ENCODE measurements at regions not wholly inside any gene's neighbourhood (a gene's known extent, or its start where the extent isn't known, plus 50 kb on each side); places are given as distances from the start of the nearest gene placed in this dataset.

GRCh38 chr18:45298986-45299385 is 316.3 kb upstream of the SLC14A2 start:
- H3K9me3 Mint-ChIP-seq: no peaks in the 10 kb centered on the region
- POLR2A ChIA-PET: no interaction called here
- no peak overlapping the region for H3K4me3 Mint-ChIP-seq
- no peak overlapping the region for H3K27ac Mint-ChIP-seq
- H3K36me3 Mint-ChIP-seq: no peaks in the 10 kb centered on the region
- no peak for ATAC-seq (ENCODE audit: low read depth)
- no peaks in the 10 kb centered on the region for H3K4me1 Mint-ChIP-seq
- peaks cover 4% of the 10 kb centered on the region for H3K27me3 Mint-ChIP-seq
- DNase-seq: no peak

- H3K4me3 Mint-ChIP-seq: no peak overlapping the region
- no peak for DNase-seq
- POLR2A ChIA-PET: no interaction called here
- H3K36me3 Mint-ChIP-seq: no peaks in the 10 kb centered on the region
- peaks cover 4% of the 10 kb centered on the region for H3K27me3 Mint-ChIP-seq
- no peak overlapping the region for H3K27ac Mint-ChIP-seq
- H3K9me3 Mint-ChIP-seq: no peaks in the 10 kb centered on the region
- ATAC-seq (ENCODE audit: low read depth): no peak
- H3K4me1 Mint-ChIP-seq: no peaks in the 10 kb centered on the region
Observed at GRCh38 chr18:45303026-45303425, 312.2 kb upstream of the SLC14A2 start.

DNA sequence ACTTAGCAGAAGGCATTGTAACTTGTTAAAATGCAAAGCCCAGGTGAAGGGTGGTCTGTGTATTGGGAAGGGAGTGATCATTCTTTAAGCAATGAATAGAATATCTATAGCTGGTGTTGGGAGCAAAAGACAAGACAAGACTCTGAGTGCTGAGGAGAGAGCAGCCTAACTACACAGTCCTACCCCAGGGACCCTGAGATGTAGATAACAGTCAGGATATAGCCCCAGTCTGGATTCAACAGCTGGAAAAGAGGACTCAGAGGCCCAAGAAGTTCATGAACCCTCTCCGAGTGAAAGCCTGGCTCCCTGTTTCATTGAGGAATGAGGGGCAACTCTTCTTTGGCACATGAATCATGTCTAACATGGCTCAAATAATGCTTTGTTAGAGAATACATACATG is 310.7 kb upstream of the SLC14A2 start:
- no peak overlapping the region for H3K27ac Mint-ChIP-seq
- no peaks in the 10 kb centered on the region for H3K4me1 Mint-ChIP-seq
- peaks cover 4% of the 10 kb centered on the region for H3K27me3 Mint-ChIP-seq
- no peak for DNase-seq
- H3K9me3 Mint-ChIP-seq: no peaks in the 10 kb centered on the region
- H3K36me3 Mint-ChIP-seq: no peaks in the 10 kb centered on the region
- H3K4me3 Mint-ChIP-seq: no peak overlapping the region
- POLR2A ChIA-PET: no interaction called here
- no peak for ATAC-seq (ENCODE audit: low read depth)

- DNase-seq: no peak
- H3K9me3 Mint-ChIP-seq: no peaks in the 10 kb centered on the region
- H3K27ac Mint-ChIP-seq: no peak overlapping the region
- POLR2A ChIA-PET: no interaction called here
- no peaks in the 10 kb centered on the region for H3K27me3 Mint-ChIP-seq
- no peak for ATAC-seq (ENCODE audit: low read depth)
- H3K4me3 Mint-ChIP-seq: no peak overlapping the region
- no peaks in the 10 kb centered on the region for H3K4me1 Mint-ChIP-seq
- no peaks in the 10 kb centered on the region for H3K36me3 Mint-ChIP-seq
Observed at GRCh38 chr18:45312555-45313126, 302.6 kb upstream of the SLC14A2 start.

DNA sequence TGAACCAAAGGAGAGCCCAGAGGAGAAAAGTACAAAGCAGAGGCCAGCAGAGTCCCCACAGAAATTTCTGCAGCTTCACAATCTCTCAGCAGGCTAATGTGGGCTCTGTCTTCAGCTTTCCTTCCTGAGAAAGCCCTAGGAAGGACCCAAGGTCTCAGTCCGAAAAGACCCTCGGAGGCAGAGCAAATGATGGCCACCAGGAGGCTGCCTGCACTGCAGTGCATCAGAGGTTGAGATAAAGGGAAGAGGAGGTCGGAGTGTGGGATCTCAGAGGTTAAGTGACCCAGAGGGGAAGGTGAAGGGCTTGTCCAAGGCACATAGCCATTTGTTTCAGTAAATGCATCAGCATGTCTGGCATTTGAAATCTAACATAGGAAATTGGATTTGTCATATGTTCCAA is 299.1 kb upstream of the SLC14A2 start:
- ATAC-seq (ENCODE audit: low read depth) (no peak), DNase-seq (no peak)
- POLR2A ChIA-PET: no interaction called here
- no peaks in the 10 kb centered on the region for H3K9me3 Mint-ChIP-seq
- H3K27ac Mint-ChIP-seq: no peak overlapping the region
- H3K4me1 Mint-ChIP-seq: no peaks in the 10 kb centered on the region
- H3K27me3 Mint-ChIP-seq: no peaks in the 10 kb centered on the region
- no peaks in the 10 kb centered on the region for H3K36me3 Mint-ChIP-seq
- H3K4me3 Mint-ChIP-seq: no peak overlapping the region

DNA sequence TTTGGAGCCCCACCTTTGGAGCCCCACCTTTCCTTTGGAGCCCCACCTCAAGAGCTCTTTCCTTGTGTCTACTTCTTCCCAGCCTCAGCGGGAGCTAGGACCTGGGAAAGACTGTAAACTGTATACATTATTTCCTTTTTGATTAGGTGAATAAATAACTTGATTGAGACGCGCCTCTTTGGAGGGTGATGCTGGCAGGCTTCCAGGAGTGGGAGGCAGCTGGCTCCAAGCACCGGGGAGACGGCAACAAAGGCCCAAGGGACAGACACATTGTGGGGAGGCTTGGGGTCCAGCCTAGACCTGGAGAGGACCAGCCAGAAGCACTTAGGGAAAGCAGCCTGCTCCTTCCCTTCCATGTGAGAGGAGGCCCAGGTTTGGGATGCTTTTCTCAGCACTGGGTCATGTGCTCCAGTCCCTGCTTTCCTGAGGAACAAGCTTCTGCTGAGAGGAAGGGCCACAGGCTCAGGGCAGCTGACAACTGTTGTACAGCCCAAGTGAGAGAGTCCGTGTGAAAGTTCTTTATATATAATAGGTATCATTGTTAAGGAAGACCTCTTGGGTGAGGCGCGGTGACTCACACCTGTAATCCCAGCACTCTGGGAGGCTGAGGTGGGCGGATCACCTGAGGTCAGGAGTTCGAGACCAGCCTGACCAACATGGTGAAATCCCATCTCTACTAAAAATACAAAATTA is 297.2 kb upstream of the SLC14A2 start:
- Mint-ChIP-seq H3K27ac (no peak overlapping the region), H3K9me3 (no peaks in the 10 kb centered on the region), H3K27me3 (no peaks in the 10 kb centered on the region), H3K4me1 (no peaks in the 10 kb centered on the region), H3K4me3 (no peak overlapping the region), H3K36me3 (no peaks in the 10 kb centered on the region)
- no peak for DNase-seq
- no peak for ATAC-seq (ENCODE audit: low read depth)
- POLR2A ChIA-PET: interaction anchor here (0.7 kb wide), 1 partner anchor 22 kb away, joined by 3 read pairs; no protein-coding TSS in a partner anchor

GRCh38 chr18:45320724-45321123 is 294.6 kb upstream of the SLC14A2 start:
- ATAC-seq (ENCODE audit: low read depth) (no peak), DNase-seq (no peak)
- Mint-ChIP-seq H3K4me1 (no peaks in the 10 kb centered on the region), H3K9me3 (no peaks in the 10 kb centered on the region), H3K4me3 (no peak overlapping the region), H3K36me3 (no peaks in the 10 kb centered on the region), H3K27me3 (peaks cover 2% of the 10 kb centered on the region), H3K27ac (no peak overlapping the region)
- POLR2A ChIA-PET: no interaction called here

- ATAC-seq (ENCODE audit: low read depth) (no peak), DNase-seq (no peak)
- Mint-ChIP-seq H3K27ac (no peak overlapping the region), H3K4me1 (no peaks in the 10 kb centered on the region), H3K9me3 (no peaks in the 10 kb centered on the region), H3K4me3 (no peak overlapping the region), H3K27me3 (peaks cover 2% of the 10 kb centered on the region), H3K36me3 (no peaks in the 10 kb centered on the region)
- POLR2A ChIA-PET: no interaction called here
Observed at GRCh38 chr18:45321520-45321919, 293.8 kb upstream of the SLC14A2 start.

- peaks cover 2% of the 10 kb centered on the region for H3K27me3 Mint-ChIP-seq
- no peaks in the 10 kb centered on the region for H3K36me3 Mint-ChIP-seq
- no peaks in the 10 kb centered on the region for H3K4me1 Mint-ChIP-seq
- DNase-seq: no peak
- no peak overlapping the region for H3K27ac Mint-ChIP-seq
- ATAC-seq (ENCODE audit: low read depth): no peak
- H3K9me3 Mint-ChIP-seq: no peaks in the 10 kb centered on the region
- no peak overlapping the region for H3K4me3 Mint-ChIP-seq
- POLR2A ChIA-PET: no interaction called here
Observed at GRCh38 chr18:45322343-45322742, 292.9 kb upstream of the SLC14A2 start.

GRCh38 chr18:45324101-45324494 is 291.2 kb upstream of the SLC14A2 start:
- no peaks in the 10 kb centered on the region for H3K4me1 Mint-ChIP-seq
- H3K36me3 Mint-ChIP-seq: no peaks in the 10 kb centered on the region
- H3K9me3 Mint-ChIP-seq: no peaks in the 10 kb centered on the region
- no peak overlapping the region for H3K4me3 Mint-ChIP-seq
- no peak for DNase-seq
- ATAC-seq (ENCODE audit: low read depth): no peak
- H3K27ac Mint-ChIP-seq: no peak overlapping the region
- POLR2A ChIA-PET: no interaction called here
- H3K27me3 Mint-ChIP-seq: peaks cover 2% of the 10 kb centered on the region

GRCh38 chr18:45324495-45325113 is 290.7 kb upstream of the SLC14A2 start:
- no peak overlapping the region for H3K27ac Mint-ChIP-seq
- H3K4me1 Mint-ChIP-seq: no peaks in the 10 kb centered on the region
- H3K4me3 Mint-ChIP-seq: no peak overlapping the region
- POLR2A ChIA-PET: no interaction called here
- peaks cover 2% of the 10 kb centered on the region for H3K27me3 Mint-ChIP-seq
- DNase-seq (no peak), ATAC-seq (ENCODE audit: low read depth) (no peak)
- no peaks in the 10 kb centered on the region for H3K9me3 Mint-ChIP-seq
- no peaks in the 10 kb centered on the region for H3K36me3 Mint-ChIP-seq

DNA sequence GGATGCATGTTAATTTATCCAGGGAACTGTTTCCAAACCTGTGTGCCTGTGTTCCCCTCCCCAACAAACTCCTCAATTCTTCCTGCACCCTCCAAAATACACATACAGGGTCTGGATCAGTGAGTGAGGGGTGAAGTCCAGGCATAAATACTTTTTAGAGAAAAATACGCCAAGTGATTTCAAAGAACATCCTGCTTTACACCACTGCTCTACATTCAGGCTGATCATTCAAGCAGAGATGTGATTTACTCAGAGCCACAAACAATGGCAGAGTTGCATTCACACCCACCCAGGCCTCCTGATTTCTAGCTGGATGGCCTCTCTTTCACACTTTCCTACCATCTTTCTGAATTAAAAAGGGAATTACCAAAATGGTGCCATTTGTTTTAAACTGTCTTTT is 289.5 kb upstream of the SLC14A2 start:
- H3K4me3 Mint-ChIP-seq: no peak overlapping the region
- DNase-seq (no peak), ATAC-seq (ENCODE audit: low read depth) (no peak)
- H3K4me1 Mint-ChIP-seq: no peaks in the 10 kb centered on the region
- no peak overlapping the region for H3K27ac Mint-ChIP-seq
- POLR2A ChIA-PET: no interaction called here
- no peaks in the 10 kb centered on the region for H3K36me3 Mint-ChIP-seq
- H3K27me3 Mint-ChIP-seq: peaks cover 4% of the 10 kb centered on the region
- no peaks in the 10 kb centered on the region for H3K9me3 Mint-ChIP-seq

GRCh38 chr18:45326505-45326904 is 288.8 kb upstream of the SLC14A2 start:
- H3K27me3 Mint-ChIP-seq: peaks cover 4% of the 10 kb centered on the region
- H3K27ac Mint-ChIP-seq: no peak overlapping the region
- H3K36me3 Mint-ChIP-seq: no peaks in the 10 kb centered on the region
- H3K4me1 Mint-ChIP-seq: no peaks in the 10 kb centered on the region
- H3K4me3 Mint-ChIP-seq: no peak overlapping the region
- DNase-seq (no peak), ATAC-seq (ENCODE audit: low read depth) (no peak)
- POLR2A ChIA-PET: no interaction called here
- H3K9me3 Mint-ChIP-seq: no peaks in the 10 kb centered on the region

DNA sequence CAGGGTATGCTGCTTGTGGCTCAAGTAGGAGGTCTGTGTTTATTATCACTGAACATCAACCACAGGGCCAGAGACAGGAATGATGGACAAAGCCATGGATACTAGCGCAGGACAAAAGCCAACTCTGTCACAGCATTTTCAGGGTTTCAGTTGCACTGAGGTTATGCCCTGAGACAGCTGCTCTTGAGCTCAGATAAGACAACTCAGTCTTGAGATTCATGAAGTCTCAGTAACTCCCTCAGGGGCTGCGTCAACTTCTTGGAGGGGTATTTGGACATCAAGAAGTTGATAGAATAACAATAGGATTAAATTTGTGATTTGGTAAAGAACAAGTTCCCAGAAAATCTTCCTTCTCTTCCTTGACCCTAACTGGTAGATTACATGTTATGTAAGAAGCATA is 287.0 kb upstream of the SLC14A2 start:
- POLR2A ChIA-PET: no interaction called here
- peaks cover 4% of the 10 kb centered on the region for H3K27me3 Mint-ChIP-seq
- H3K4me3 Mint-ChIP-seq: no peak overlapping the region
- H3K4me1 Mint-ChIP-seq: no peaks in the 10 kb centered on the region
- DNase-seq: no peak
- no peak overlapping the region for H3K27ac Mint-ChIP-seq
- no peaks in the 10 kb centered on the region for H3K9me3 Mint-ChIP-seq
- no peaks in the 10 kb centered on the region for H3K36me3 Mint-ChIP-seq
- ATAC-seq (ENCODE audit: low read depth): no peak
